IMR-90 (cell line): ENCODE measurements at regions not wholly inside any gene's neighbourhood (a gene's known extent, or its start where the extent isn't known, plus 50 kb on each side); places are given as distances from the start of the nearest gene placed in this dataset.

Experiments used
- BHLHE40 ChIP-seq: fragments of 150-350 bp; IDR thresholded peaks from 2 replicates; pipeline ENCODE4 v1.6.1; 2016; ENCODE audit warnings: mild to moderate bottlenecking, low read depth, low read length
- CEBPB ChIP-seq: IDR thresholded peaks from 2 replicates; pipeline ENCODE4 v1.6.1; 2012; ENCODE audit warnings: low read depth, low read length, improper control_type of control experiment
- CHD1 ChIP-seq: IDR thresholded peaks from 2 replicates; pipeline ENCODE4 v1.6.1; 2012; ENCODE audit warnings: low read depth, low read length, improper control_type of control experiment
- MAFK ChIP-seq: IDR thresholded peaks from 2 replicates; pipeline ENCODE4 v1.6.1; 2012; ENCODE audit warnings: low read depth, low read length, improper control_type of control experiment
- MAZ ChIP-seq: IDR thresholded peaks from 2 replicates; pipeline ENCODE4 v1.6.1; 2012; ENCODE audit warnings: low read depth, mild to moderate bottlenecking, low read length, improper control_type of control experiment, moderate library complexity, borderline replicate concordance
- POLR2A ChIP-seq: IDR thresholded peaks from 2 replicates; pipeline ENCODE4 v1.6.1; 2012; ENCODE audit warnings: mild to moderate bottlenecking, low read depth, low read length
- RAD21 ChIP-seq: IDR thresholded peaks from 2 replicates; pipeline ENCODE4 v1.6.1; 2012; ENCODE audit warnings: low read length, improper control_type of control experiment
- RCOR1 ChIP-seq: IDR thresholded peaks from 2 replicates; pipeline ENCODE4 v1.6.1; 2012; ENCODE audit warnings: mild to moderate bottlenecking, low read length, improper control_type of control experiment; ENCODE audit not compliant: insufficient replicate concordance
- RFX5 ChIP-seq: IDR thresholded peaks from 2 replicates; pipeline ENCODE4 v1.8.0; 2012; ENCODE audit warnings: low read depth, mild to moderate bottlenecking, low read length, moderate library complexity
- SMC3 ChIP-seq: fragments of 150-350 bp; IDR thresholded peaks from 2 replicates; pipeline ENCODE4 v1.6.1; 2016; ENCODE audit warnings: low read depth, mild to moderate bottlenecking, antibody characterized with exemption, low read length, moderate library complexity
- USF2 ChIP-seq: fragments of 150-350 bp; IDR thresholded peaks from 2 replicates; pipeline ENCODE4 v1.6.1; 2017; ENCODE audit warnings: mild to moderate bottlenecking, antibody characterized with exemption, low read length, low read depth
- TF ChIP-seq, protein P1 (sequence below): conservative IDR thresholded peaks from 2 replicates; pipeline ENCODE4 v1.5.1; 2012; ENCODE audit warnings: mild to moderate bottlenecking, low read depth, low read length, improper control_type of control experiment

- TF ChIP-seq, protein P1, sequence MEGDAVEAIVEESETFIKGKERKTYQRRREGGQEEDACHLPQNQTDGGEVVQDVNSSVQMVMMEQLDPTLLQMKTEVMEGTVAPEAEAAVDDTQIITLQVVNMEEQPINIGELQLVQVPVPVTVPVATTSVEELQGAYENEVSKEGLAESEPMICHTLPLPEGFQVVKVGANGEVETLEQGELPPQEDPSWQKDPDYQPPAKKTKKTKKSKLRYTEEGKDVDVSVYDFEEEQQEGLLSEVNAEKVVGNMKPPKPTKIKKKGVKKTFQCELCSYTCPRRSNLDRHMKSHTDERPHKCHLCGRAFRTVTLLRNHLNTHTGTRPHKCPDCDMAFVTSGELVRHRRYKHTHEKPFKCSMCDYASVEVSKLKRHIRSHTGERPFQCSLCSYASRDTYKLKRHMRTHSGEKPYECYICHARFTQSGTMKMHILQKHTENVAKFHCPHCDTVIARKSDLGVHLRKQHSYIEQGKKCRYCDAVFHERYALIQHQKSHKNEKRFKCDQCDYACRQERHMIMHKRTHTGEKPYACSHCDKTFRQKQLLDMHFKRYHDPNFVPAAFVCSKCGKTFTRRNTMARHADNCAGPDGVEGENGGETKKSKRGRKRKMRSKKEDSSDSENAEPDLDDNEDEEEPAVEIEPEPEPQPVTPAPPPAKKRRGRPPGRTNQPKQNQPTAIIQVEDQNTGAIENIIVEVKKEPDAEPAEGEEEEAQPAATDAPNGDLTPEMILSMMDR: no peak
- TF ChIP-seq POLR2A (no peak), MAZ (no peak), SMC3 (no peak), RFX5 (no peak), RAD21 (no peak), USF2 (no peak), MAFK (no peak), CEBPB (no peak), RCOR1 (no peak), CHD1 (no peak), BHLHE40 (no peak)
These were observed 74.5 kb upstream of the IL2 start for GRCh38 chr4:122531038-122531437.
